ENCODE measurements at regions not wholly inside any gene's neighbourhood (a gene's known extent, or its start where the extent isn't known, plus 50 kb on each side); places are given as distances from the start of the nearest gene placed in this dataset.

DNA sequence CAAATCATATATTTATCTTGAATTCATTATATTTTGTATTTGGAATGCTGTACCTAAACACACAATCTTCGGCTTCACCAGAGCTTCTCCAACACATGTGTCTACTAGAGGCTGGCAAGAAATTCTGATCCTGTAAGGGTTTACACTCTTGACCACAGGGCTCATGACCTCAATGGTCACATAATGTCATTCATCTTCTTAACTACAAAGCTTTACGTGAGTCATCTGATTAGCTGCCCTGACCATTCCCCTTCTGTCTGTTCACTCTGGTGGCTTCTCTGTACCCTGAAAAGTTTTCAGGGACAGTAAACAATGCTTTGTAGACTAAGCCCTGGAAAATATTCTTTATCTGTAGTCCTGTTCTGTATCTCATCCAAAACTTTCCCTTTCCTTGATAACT lies 423.9 kb downstream of the CMPK2 start:
- BruUV-seq (replicated peaks), result no TSS peak
- H3K4me3 ChIP-seq (ENCODE audit: low read length), result no peak overlapping the region
- no peaks in the 10 kb centered on the region for H3K79me2 ChIP-seq (ENCODE audit: low read length)
- H3K4me1 ChIP-seq (ENCODE audit: insufficient read depth, low read length), result no peaks in the 10 kb centered on the region
- TF ChIP-seq, protein P1, sequence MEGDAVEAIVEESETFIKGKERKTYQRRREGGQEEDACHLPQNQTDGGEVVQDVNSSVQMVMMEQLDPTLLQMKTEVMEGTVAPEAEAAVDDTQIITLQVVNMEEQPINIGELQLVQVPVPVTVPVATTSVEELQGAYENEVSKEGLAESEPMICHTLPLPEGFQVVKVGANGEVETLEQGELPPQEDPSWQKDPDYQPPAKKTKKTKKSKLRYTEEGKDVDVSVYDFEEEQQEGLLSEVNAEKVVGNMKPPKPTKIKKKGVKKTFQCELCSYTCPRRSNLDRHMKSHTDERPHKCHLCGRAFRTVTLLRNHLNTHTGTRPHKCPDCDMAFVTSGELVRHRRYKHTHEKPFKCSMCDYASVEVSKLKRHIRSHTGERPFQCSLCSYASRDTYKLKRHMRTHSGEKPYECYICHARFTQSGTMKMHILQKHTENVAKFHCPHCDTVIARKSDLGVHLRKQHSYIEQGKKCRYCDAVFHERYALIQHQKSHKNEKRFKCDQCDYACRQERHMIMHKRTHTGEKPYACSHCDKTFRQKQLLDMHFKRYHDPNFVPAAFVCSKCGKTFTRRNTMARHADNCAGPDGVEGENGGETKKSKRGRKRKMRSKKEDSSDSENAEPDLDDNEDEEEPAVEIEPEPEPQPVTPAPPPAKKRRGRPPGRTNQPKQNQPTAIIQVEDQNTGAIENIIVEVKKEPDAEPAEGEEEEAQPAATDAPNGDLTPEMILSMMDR (conservative IDR thresholded peaks at IDR 0.05; ENCODE audit: low read depth, low read length), result no peak
- TF ChIP-seq EZH2 (IDR thresholded peaks at IDR 0.05; ENCODE audit: low read length, unreplicated experiment) (no peak), EZH2phosphoT487 (IDR thresholded peaks at IDR 0.05; ENCODE audit: borderline replicate concordance, low read length) (no peak)
- POLR2A ChIA-PET (ENCODE audit: unreplicated experiment), result no interaction called here
- H3F3A ChIP-seq (ENCODE audit: low read length, unreplicated experiment), result no peaks in the 10 kb centered on the region
- DNase-seq, result no peak
- no peaks in the 10 kb centered on the region for H3K27me3 ChIP-seq (ENCODE audit: low read length)
- H2AFZ ChIP-seq (ENCODE audit: low read length), result no peak overlapping the region
- H3K9me3 ChIP-seq (ENCODE audit: low read length), result no peaks in the 10 kb centered on the region
- no peaks in the 10 kb centered on the region for H4K20me1 ChIP-seq (ENCODE audit: low read length)
- no peak overlapping the region for H3K27ac ChIP-seq (ENCODE audit: low read length)
- no peaks in the 10 kb centered on the region for H3K9me2 ChIP-seq (replicated peaks; ENCODE audit: low read length)
- H3K4me2 ChIP-seq (ENCODE audit: low read length), result no peak overlapping the region
- no peaks in the 10 kb centered on the region for H3K36me3 ChIP-seq (ENCODE audit: low read depth, low read length)
- no peak overlapping the region for H3K9ac ChIP-seq (ENCODE audit: low read length)
- ATAC-seq, result no peak
- CTCF ChIA-PET, result no interaction called here
- intact Hi-C loops (cut with micrococcal nuclease), result no loop called here

DNA sequence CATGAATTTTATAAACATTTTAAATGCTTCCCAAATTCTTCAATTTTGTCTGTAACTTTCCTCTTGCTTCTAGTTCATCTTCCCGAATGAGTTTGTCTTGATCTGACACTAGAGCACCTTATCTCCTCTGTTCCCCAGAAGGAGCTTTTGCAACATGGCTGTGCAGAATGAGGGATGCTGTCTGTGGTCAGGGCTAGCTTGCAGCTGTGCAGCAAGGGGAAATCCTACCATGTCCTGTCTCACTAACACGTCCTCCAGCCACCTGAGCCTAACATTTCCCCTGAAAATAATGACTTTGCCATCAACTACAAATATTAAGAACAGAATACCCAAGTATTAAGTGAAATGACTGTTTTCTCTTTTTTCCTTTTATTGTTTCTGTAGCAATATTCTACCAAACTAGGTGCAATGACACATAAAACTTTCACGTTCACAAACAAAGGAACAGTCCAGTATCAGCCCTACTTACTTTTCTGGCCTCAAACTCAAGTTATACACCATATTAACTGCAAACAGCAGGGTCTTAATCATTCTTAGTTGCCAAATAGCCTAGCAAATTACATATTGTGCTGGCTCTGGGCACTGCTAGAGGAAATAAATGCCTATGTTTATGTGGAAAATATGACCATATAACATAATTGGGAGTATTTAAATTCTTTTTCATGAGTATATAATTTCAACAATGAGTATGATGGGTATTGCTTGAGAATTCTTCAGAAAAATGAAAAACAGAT lies 423.3 kb downstream of the CMPK2 start:
- BruUV-seq (replicated peaks), result no TSS peak
- Histone ChIP-seq H3F3A (ENCODE audit: low read length, unreplicated experiment) (no peaks in the 10 kb centered on the region), H2AFZ (ENCODE audit: low read length) (no peak overlapping the region), H4K20me1 (ENCODE audit: low read length) (no peaks in the 10 kb centered on the region), H3K9me2 (replicated peaks; ENCODE audit: low read length) (no peaks in the 10 kb centered on the region), H3K9me3 (ENCODE audit: low read length) (no peaks in the 10 kb centered on the region), H3K4me3 (ENCODE audit: low read length) (no peak overlapping the region), H3K4me2 (ENCODE audit: low read length) (no peak overlapping the region), H3K79me2 (ENCODE audit: low read length) (no peaks in the 10 kb centered on the region), H3K27ac (ENCODE audit: low read length) (no peak overlapping the region), H3K27me3 (ENCODE audit: low read length) (no peaks in the 10 kb centered on the region), H3K4me1 (ENCODE audit: insufficient read depth, low read length) (no peaks in the 10 kb centered on the region), H3K9ac (ENCODE audit: low read length) (no peak overlapping the region), H3K36me3 (ENCODE audit: low read depth, low read length) (no peaks in the 10 kb centered on the region)
- TF ChIP-seq EZH2phosphoT487 (IDR thresholded peaks at IDR 0.05; ENCODE audit: borderline replicate concordance, low read length), result no peak
- TF ChIP-seq, protein P1 (conservative IDR thresholded peaks at IDR 0.05; ENCODE audit: low read depth, low read length), result no peak
- no peak for TF ChIP-seq EZH2 (IDR thresholded peaks at IDR 0.05; ENCODE audit: low read length, unreplicated experiment)
- intact Hi-C loops (cut with micrococcal nuclease), result no loop called here
- ChIA-PET CTCF (no interaction called here), POLR2A (ENCODE audit: unreplicated experiment) (no interaction called here)
- DNase-seq (no peak), ATAC-seq (no peak)

DNA sequence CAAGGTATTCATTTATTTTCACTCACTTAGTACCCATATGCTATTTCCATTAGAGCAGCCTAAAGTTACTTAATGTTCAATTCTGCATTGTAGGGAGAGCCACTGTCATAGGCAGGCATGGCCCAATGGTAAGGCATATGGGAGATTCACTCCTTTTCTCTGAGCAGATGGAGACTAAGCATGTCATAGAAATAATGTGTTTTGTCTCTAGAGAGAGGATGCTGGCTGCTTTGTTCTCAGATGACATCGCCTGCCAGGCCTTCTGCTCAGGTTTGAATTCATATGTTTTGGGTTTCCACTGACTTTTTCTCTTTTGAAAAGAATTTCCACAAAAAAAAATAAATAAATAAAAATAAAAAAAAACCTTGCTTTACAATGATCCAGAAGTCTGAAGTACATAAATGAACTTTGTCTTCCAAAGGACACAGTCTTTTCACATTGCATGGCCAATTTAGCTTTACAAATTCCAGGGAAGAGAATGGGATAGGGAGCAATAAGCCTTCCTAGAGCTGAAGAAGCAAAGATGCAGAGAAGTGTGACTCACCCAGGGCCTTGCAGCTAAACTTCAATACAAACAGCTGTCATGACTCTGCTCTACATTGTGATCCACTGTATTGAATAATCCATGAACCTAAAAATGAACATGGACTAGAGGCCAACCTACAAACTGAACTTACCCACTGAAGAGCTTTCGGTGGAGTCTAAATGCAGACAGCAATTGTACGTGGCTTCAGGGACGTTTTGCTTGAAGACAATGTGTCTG lies 422.5 kb downstream of the CMPK2 start:
- no peaks in the 10 kb centered on the region for H3F3A ChIP-seq (ENCODE audit: low read length, unreplicated experiment)
- H3K27me3 ChIP-seq (ENCODE audit: low read length), result no peaks in the 10 kb centered on the region
- no peak overlapping the region for H3K9ac ChIP-seq (ENCODE audit: low read length)
- POLR2A ChIA-PET (ENCODE audit: unreplicated experiment), result no interaction called here
- intact Hi-C loops (cut with micrococcal nuclease), result no loop called here
- no TSS peak for BruUV-seq (replicated peaks)
- TF ChIP-seq, protein P1 (conservative IDR thresholded peaks at IDR 0.05; ENCODE audit: low read depth, low read length), result no peak
- no peak for TF ChIP-seq EZH2 (IDR thresholded peaks at IDR 0.05; ENCODE audit: low read length, unreplicated experiment)
- no peak overlapping the region for H3K27ac ChIP-seq (ENCODE audit: low read length)
- H4K20me1 ChIP-seq (ENCODE audit: low read length), result no peaks in the 10 kb centered on the region
- H3K4me2 ChIP-seq (ENCODE audit: low read length), result no peak overlapping the region
- no peak for ATAC-seq
- H3K9me3 ChIP-seq (ENCODE audit: low read length), result no peaks in the 10 kb centered on the region
- no peaks in the 10 kb centered on the region for H3K4me1 ChIP-seq (ENCODE audit: insufficient read depth, low read length)
- CTCF ChIA-PET, result no interaction called here
- H3K36me3 ChIP-seq (ENCODE audit: low read depth, low read length), result no peaks in the 10 kb centered on the region
- no peak overlapping the region for H3K4me3 ChIP-seq (ENCODE audit: low read length)
- no peak overlapping the region for H2AFZ ChIP-seq (ENCODE audit: low read length)
- DNase-seq, result no peak
- no peaks in the 10 kb centered on the region for H3K9me2 ChIP-seq (replicated peaks; ENCODE audit: low read length)
- H3K79me2 ChIP-seq (ENCODE audit: low read length), result no peaks in the 10 kb centered on the region
